SK-N-SH treated with all-trans-retinoic acid at 6 μM for 48 hours (cell line): ENCODE measurements at regions not wholly inside any gene's neighbourhood (a gene's known extent, or its start where the extent isn't known, plus 50 kb on each side); places are given as distances from the start of the nearest gene placed in this dataset.
A peak's percentile ranks its signal among the peaks of the same experiment; 100 is the strongest.

Experiments used
- ATAC-seq: fragments of 200-7000 bp; cut with Tn5 transposase; 3 replicates; pipeline ENCODE4 v1.9.1; 2020; ENCODE audit warnings: mild to moderate bottlenecking, moderate library complexity
- ARNTL ChIP-seq: fragments of 450-650 bp; formaldehyde crosslinking; IDR thresholded peaks from 2 replicates; pipeline ENCODE4 v1.5.0; 2020; ENCODE audit warnings: low read depth, mild to moderate bottlenecking, moderate library complexity, borderline replicate concordance
- BACH2 ChIP-seq: fragments of 250-450 bp; sonication (Bioruptor Pico); IDR thresholded peaks from 2 replicates; pipeline ENCODE4 v1.9.0; 2021; ENCODE audit warnings: mild to moderate bottlenecking, borderline replicate concordance
- CREB5 ChIP-seq: fragments of 250-450 bp; sonication (Bioruptor Pico); IDR thresholded peaks from 2 replicates; pipeline ENCODE4 v1.5.1; 2020; ENCODE audit warnings: low read depth, mild to moderate bottlenecking, moderate library complexity
- CSDC2 ChIP-seq: fragments of 250-450 bp; sonication (Bioruptor Pico); IDR thresholded peaks from 2 replicates; pipeline ENCODE4 v1.5.0; 2020; ENCODE audit warnings: mild to moderate bottlenecking, moderate library complexity
- CSRNP3 ChIP-seq: fragments of 250-450 bp; sonication (Bioruptor Pico); IDR thresholded peaks from 2 replicates; pipeline ENCODE4 v1.5.1; 2021; ENCODE audit warnings: mild to moderate bottlenecking, moderate library complexity
- ESRRG ChIP-seq: fragments of 250-450 bp; sonication (Bioruptor Pico); IDR thresholded peaks from 2 replicates; pipeline ENCODE4 v1.6.1; 2021; ENCODE audit warnings: mild to moderate bottlenecking
- GLIS3 ChIP-seq: fragments of 250-450 bp; sonication (Bioruptor Pico); IDR thresholded peaks from 2 replicates; pipeline ENCODE4 v1.5.0; 2020; ENCODE audit warnings: mild to moderate bottlenecking, moderate library complexity
- ISL1 ChIP-seq: fragments of 250-450 bp; sonication (Bioruptor Pico); IDR thresholded peaks from 2 replicates; pipeline ENCODE4 v2.1.2; 2022; ENCODE audit warnings: mild to moderate bottlenecking, moderate library complexity
- OSR1 ChIP-seq: fragments of 250-450 bp; sonication (Bioruptor Pico); IDR thresholded peaks from 2 replicates; pipeline ENCODE4 v1.8.0; 2022; ENCODE audit warnings: moderate library complexity, mild to moderate bottlenecking, inconsistent platforms
- PATZ1 ChIP-seq: fragments of 250-450 bp; sonication (Bioruptor Pico); IDR thresholded peaks from 2 replicates; pipeline ENCODE4 v1.8.0; 2020; ENCODE audit warnings: mild to moderate bottlenecking, moderate library complexity, borderline replicate concordance
- POU6F1 ChIP-seq: fragments of 250-450 bp; sonication (Bioruptor Pico); IDR thresholded peaks from 2 replicates; pipeline ENCODE4 v1.8.0; 2021; ENCODE audit warnings: low read depth, mild to moderate bottlenecking, moderate library complexity, borderline replicate concordance
- PPARA ChIP-seq: fragments of 250-450 bp; sonication (Bioruptor Pico); IDR thresholded peaks from 2 replicates; pipeline ENCODE4 v1.5.0; 2020; ENCODE audit warnings: mild to moderate bottlenecking, borderline replicate concordance
- RARB ChIP-seq: fragments of 250-450 bp; sonication (Bioruptor Pico); IDR thresholded peaks from 2 replicates; pipeline ENCODE4 v1.8.0; 2021; ENCODE audit warnings: mild to moderate bottlenecking, moderate library complexity
- SNAI2 ChIP-seq: fragments of 250-450 bp; sonication (Bioruptor Pico); IDR thresholded peaks from 2 replicates; pipeline ENCODE4 v1.5.0; 2020; ENCODE audit warnings: mild to moderate bottlenecking, moderate library complexity
- TOX ChIP-seq: fragments of 250-450 bp; sonication (Bioruptor Pico); IDR thresholded peaks from 2 replicates; pipeline ENCODE4 v1.8.0; 2021; ENCODE audit warnings: mild to moderate bottlenecking, moderate library complexity, borderline replicate concordance
- ZC3H10 ChIP-seq: fragments of 250-450 bp; sonication (Bioruptor Pico); IDR thresholded peaks from 2 replicates; pipeline ENCODE4 v1.5.1; 2021; ENCODE audit warnings: mild to moderate bottlenecking, moderate library complexity
- ZFP3 ChIP-seq: fragments of 250-450 bp; sonication (Bioruptor Pico); IDR thresholded peaks from 2 replicates; pipeline ENCODE4 v1.5.0; 2020; ENCODE audit warnings: mild to moderate bottlenecking, moderate library complexity
- ZFP30 ChIP-seq: fragments of 450-650 bp; formaldehyde crosslinking; IDR thresholded peaks from 2 replicates; pipeline ENCODE4 v1.5.0; 2022; ENCODE audit warnings: mild to moderate bottlenecking, moderate library complexity
- ZNF565 ChIP-seq: fragments of 450-650 bp; formaldehyde crosslinking; conservative IDR thresholded peaks from 2 replicates; pipeline ENCODE4 v1.5.0; 2020; ENCODE audit warnings: low read depth, mild to moderate bottlenecking, moderate library complexity
- ZNF70 ChIP-seq: fragments of 450-650 bp; formaldehyde crosslinking; IDR thresholded peaks from 2 replicates; pipeline ENCODE4 v1.5.0; 2020; ENCODE audit warnings: mild to moderate bottlenecking, moderate library complexity
- ZNF8 ChIP-seq: fragments of 450-650 bp; formaldehyde crosslinking; IDR thresholded peaks from 2 replicates; pipeline ENCODE4 v1.5.0; 2020; ENCODE audit warnings: mild to moderate bottlenecking, moderate library complexity

- TF ChIP-seq OSR1 (CRISPR knock-in tag) (no peak), PATZ1 (no peak), POU6F1 (CRISPR knock-in tag) (no peak), RARB (CRISPR knock-in tag) (no peak)
- ATAC-seq, result no peak
Observed at GRCh38 chr1:115428256-115428655, 90.2 kb upstream of the NGF start.

- TF ChIP-seq ZC3H10 (CRISPR knock-in tag) (no peak), CSDC2 (CRISPR knock-in tag) (no peak), GLIS3 (CRISPR knock-in tag) (no peak), ZNF8 (no peak), ARNTL (no peak), CSRNP3 (CRISPR knock-in tag) (no peak), ZNF70 (no peak), RARB (CRISPR knock-in tag) (no peak)
- TF ChIP-seq, all 23 proteins: peak for 0
- no peak for ATAC-seq
Observed at GRCh38 chr1:115426956-115427355, 88.9 kb upstream of the NGF start.

- ATAC-seq, result peak; percentile 55
- TF ChIP-seq ESRRG (CRISPR knock-in tag) (no peak), ZNF565 (CRISPR knock-in tag) (no peak)
Observed at GRCh38 chr1:115426231-115426771, 88.3 kb upstream of the NGF start.

GRCh38 chr1:115425442-115425841 lies 87.4 kb upstream of the NGF start:
- TF ChIP-seq TOX (no peak), GLIS3 (CRISPR knock-in tag) (no peak), ESRRG (CRISPR knock-in tag) (no peak), ZNF8 (no peak), ISL1 (no peak), ZFP30 (CRISPR knock-in tag) (no peak), BACH2 (no peak), POU6F1 (CRISPR knock-in tag) (no peak), RARB (CRISPR knock-in tag) (no peak), SNAI2 (CRISPR knock-in tag) (no peak), ZFP3 (CRISPR knock-in tag) (no peak), CSRNP3 (CRISPR knock-in tag) (no peak), PPARA (CRISPR knock-in tag) (no peak), CSDC2 (CRISPR knock-in tag) (no peak), CREB5 (CRISPR knock-in tag) (no peak), ZNF70 (no peak)
- ATAC-seq, result no peak
